NCI-H128 (cell line): ENCODE measurements at regions not wholly inside any gene's neighbourhood (a gene's known extent, or its start where the extent isn't known, plus 50 kb on each side); places are given as distances from the start of the nearest gene placed in this dataset.
"Not testable (repeated sequence)": the region's sequence is repeated elsewhere in the genome, so short reads cannot be mapped to it uniquely, and the experiment has no call there.

Source experiments
- DNase-seq: peaks from one replicate; lab custom pipeline; 2025; ENCODE audit not compliant: unreplicated experiment; lab: John Stamatoyannopoulos, UW

DNA sequence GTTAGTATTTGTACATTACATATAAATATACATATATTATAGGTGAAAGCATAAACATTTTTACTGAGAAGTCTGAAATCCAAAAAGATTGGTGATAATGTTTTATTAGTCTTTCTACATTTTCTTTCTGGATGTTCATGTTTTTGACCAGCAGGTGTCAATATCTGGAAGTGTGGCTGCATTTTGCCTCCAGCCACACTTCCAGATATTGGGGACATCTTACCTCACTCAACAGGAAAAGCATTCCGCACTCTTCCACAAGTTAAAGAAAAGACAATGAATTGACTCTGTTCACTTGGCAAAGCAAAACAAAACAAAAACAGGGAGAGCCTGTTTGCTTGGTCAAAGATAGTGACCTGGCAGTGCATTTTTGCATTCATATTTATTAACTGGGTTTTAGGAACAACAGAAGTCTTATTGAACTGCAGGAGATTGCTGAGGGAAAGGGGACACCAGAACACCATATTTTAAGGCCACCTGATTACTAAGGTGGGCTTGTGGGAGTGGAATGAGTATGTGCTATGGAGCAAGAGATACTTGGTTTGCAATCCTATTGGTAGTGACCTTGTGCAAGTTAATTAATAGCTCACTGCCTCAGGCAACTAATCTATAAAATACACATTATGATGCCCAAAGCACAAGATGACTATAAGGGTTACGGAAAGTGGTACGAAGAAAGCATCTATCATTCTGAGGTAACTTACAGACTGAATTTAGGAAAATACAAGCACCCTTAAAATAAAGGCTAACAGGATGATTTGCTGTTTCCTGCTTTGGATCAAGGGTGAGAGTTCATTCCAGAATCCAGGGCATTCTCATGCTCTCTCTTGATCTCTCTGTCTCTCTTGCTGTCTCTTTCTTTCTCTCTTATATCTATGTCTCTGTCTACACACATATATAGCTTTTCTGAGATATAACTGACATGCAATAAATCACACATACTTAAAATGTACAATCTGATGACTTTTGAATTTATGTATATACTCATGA lies 389.9 kb upstream of the EMCN start:
- no peak for DNase-seq

- DNase-seq = no peak
Observed at GRCh38 chr4:100906973-100907372, 389.2 kb upstream of the EMCN start.

- DNase-seq = not testable (repeated sequence)
Observed at GRCh38 chr4:100900945-100901344, 383.1 kb upstream of the EMCN start.

DNA sequence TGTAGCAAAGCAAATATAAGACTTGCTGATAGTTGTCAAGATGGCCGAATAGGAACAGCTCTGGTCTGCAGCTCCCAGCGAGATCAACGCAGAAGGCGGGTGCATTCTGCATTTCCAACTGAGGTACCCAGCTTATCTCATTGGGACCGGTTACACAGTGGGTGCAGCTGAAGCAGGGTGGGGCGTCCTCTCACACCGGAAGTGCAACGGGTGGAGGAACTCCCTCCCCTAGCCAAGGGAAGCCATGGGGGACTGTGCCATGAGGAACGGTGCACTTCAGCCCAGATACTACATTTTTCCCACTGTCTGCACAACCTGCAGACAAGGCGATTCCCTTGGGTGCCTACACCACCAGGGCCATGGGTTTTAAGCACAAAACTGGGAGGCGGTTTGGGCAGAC lies 382.3 kb upstream of the EMCN start:
- DNase-seq = no peak

GRCh38 chr4:100898844-100899243 lies 381.0 kb upstream of the EMCN start:
- no peak for DNase-seq

DNA sequence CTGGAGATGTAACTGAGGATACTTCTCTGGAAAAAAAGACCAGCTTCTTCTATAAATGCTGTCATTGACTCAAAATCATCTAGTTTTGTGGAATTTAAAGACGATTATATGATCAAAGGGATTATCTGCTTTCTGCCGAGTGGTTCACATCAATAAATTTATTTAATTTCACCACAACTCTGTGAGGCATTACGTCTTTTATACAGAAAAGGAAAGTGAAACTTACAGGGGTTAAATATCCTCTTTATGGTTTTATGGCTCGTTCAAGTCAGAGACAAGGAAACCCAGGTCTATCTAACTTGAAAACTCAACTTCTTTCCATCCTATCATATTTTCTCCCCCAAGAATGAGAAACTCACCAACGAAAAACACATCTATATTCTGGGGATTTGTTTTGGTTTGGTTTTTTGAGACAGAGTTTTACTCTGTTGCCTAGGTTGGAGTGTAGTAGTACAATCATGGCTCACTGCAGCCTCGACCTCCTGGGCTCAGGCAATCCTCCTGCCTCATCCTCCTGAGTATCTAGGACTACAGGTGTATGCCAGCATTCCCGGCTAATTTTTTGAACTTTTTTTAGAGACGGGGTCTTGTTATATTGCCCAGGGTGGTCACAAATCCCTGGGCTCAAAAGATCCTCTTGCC lies 377.9 kb upstream of the EMCN start:
- DNase-seq = no peak

DNA sequence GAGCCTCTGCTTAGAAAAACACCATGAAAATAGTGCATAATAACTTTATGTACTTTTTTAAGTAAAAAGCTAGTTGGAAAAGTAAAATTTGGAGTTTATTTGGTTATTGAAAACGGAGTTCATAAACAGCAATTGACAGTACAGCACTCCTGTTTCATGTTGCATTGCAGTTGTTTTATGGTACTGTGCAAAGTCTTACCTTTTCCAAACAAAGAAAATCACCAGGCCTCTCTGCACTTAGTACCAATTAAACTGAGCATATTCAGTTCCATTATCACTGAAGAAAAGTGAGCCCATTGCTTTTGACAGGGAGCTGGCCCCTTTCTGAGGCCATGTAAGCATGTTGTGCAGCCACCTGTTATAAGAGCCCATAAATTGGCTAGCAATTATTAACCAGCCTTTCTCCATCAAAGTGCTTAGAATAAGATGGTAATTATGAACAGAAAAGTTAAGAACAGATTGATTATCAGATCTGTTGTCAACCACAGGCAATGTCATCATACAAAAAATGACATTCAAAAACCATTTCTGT lies 376.6 kb upstream of the EMCN start:
- DNase-seq = no peak

DNA sequence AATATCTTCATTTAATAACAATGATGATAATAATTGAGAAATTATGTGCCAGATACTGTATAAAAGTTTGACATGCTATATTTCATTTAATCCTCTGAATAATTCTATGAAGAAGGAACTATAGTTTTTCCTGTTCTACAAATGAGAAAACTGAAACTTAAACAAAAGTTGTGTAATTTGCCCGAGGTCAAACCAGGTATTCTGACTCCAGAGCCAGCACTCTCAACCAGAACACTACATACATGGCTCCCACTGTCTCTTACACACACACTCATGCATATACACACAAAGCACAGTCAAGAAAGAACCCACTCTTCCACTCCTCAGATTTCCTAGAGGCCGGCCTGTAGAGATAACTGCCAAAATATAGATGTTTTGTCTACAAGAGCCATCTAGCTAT lies 374.0 kb upstream of the EMCN start:
- DNase-seq = no peak

DNA sequence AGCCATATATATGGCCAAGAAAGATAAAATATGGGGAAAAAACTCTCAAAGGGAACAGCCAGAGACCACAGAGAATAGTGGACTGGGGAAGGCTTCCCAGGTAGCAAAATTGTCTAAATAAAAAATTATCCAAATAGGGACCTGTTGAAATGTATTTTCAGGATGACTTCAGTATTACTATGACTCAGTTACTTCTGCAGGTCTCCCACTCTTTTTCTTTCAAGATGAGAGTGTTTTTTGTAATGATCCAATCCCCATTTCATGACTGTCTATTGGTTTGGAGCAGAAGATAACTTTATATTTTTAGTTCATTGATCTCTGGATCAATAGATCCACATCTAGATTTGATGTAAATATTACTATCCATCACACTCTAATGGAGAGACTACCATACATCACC lies 372.1 kb upstream of the EMCN start:
- DNase-seq = no peak

GRCh38 chr4:100889401-100889800 lies 371.6 kb upstream of the EMCN start:
- DNase-seq = no peak

GRCh38 chr4:100882661-100883060 lies 364.8 kb upstream of the EMCN start:
- no peak for DNase-seq

- no peak for DNase-seq
Observed at GRCh38 chr4:100881283-100881682, 363.5 kb upstream of the EMCN start.

DNA sequence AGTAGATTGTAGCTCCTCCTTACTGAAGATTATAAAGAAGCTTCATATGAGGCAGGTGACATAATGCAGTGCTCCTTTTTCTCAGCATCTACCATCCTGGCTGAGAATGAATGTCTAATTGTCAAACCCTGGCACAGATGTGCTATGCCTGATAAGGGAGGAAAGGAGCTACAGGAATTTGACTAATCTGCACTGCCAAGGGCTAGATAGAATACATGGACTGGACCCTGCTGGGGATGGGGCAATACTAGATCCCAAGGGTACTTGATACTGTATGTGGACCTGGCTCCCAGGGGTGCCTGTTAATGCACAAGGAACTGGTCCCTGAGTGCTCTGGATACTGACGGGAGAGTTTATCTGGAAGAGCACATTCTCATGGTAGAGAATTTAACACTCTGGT lies 362.2 kb upstream of the EMCN start:
- no peak for DNase-seq

GRCh38 chr4:100879471-100879870 lies 361.6 kb upstream of the EMCN start:
- no peak for DNase-seq

- DNase-seq = no peak
Observed at GRCh38 chr4:100876546-100876945, 358.7 kb upstream of the EMCN start.

GRCh38 chr4:100875296-100876068 lies 357.7 kb upstream of the EMCN start:
- no peak for DNase-seq

DNA sequence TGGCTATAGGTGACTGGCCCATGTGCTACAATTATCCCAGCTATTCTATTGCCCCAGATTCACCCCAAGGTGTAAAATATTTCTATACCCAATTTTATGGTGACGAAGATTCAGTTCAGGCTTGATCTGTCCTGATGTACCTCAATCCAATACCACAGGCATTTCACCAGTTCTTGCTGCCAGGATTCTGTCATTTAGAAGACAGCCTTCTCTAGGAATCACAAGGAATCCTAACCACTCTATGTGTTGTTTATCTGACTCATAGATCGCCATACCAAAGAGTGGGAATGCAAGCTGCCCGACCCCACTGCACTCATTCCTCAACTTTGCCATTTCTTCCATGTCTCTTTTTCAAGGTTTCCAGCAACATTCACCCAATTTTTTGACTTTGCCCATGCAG lies 355.0 kb upstream of the EMCN start:
- DNase-seq = no peak

- no peak for DNase-seq
Observed at GRCh38 chr4:100870940-100871772, 353.3 kb upstream of the EMCN start.

DNA sequence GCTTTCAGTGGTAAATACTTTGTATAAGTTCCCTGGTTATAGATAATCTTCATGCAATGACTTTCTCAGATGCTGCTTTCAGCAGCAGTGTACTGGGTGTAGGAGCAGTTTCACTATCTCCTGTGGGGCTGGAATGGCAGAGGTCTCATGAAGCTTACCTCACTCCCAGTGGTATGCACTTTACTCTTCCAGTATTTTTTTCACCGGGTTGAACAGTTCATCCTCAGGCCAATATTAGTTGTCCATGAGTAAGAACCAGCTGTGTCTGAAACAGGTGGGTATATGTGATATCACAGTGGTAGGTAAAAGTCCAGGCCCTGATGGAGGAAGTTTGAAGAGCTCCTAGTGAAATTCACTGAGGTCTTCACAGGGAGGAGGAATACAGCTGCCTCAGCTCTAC lies 351.5 kb upstream of the EMCN start:
- DNase-seq = no peak

GRCh38 chr4:100868281-100868680 lies 350.5 kb upstream of the EMCN start:
- DNase-seq = not testable (repeated sequence)
